Fibroblast of pulmonary artery (primary cell): ENCODE measurements at regions not wholly inside any gene's neighbourhood (a gene's known extent, or its start where the extent isn't known, plus 50 kb on each side); places are given as distances from the start of the nearest gene placed in this dataset.
A peak's percentile ranks its signal among the peaks of the same experiment; 100 is the strongest.

Source experiments
- DNase-seq: peaks from one replicate; pipeline ENCODE4 v3.0.0-alpha.2; 2010; ENCODE audit warnings: low read depth
- H3K4me3 ChIP-seq: replicated peaks from 2 replicates; pipeline ENCODE4 v1.5.1; 2011; ENCODE audit warnings: low read depth, mild to moderate bottlenecking, control low read depth, low read length, moderate library complexity
- CTCF ChIP-seq: IDR thresholded peaks from 2 replicates; pipeline ENCODE4 v1.5.1; 2011; ENCODE audit warnings: mild to moderate bottlenecking, control low read depth, low read length, inconsistent platforms; ENCODE audit errors: missing control alignments

DNA sequence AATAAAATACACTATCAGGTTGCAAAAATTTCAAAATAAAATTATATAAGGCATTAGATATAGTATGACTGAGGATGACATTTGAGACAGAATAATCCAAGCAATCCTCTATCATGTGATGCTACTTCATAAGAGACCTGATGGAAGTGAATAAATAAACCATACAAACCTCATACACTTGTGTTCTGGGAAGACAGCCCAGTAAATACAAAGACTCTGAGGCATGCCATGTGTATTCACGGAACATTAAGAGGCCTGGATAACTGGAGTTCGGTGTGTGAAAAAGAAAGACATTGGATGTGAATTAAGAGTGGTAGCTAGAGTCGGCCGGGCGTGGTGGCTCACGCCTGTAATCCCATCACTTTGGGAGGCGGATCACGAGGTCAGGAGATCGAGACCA is 364.2 kb downstream of the ADAM29 start:
- H3K4me3 ChIP-seq: no peak overlapping the region
- DNase-seq: no peak
- no peak for TF ChIP-seq CTCF

DNA sequence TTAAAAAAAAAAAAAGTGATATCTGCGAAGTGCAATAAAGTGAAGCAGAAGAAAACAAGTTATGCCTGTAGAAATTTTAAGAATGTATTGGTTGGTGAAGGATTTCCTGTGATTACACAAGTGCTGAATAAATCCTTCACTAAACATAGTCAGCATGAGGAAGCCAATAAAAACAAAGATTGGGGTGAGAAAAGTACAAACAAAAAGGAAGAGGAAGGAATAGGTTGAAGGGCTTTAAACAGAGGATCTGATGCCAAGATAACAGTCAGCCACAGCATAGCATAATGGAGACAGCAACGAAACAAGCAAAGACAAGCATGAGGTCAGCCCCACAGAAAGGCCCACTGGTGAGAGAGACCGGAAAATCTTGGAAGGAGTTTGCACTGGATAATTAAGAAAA is 372.2 kb downstream of the ADAM29 start:
- no peak overlapping the region for H3K4me3 ChIP-seq
- DNase-seq: peak; percentile 53
- TF ChIP-seq CTCF: no peak

GRCh38 chr4:175297965-175298565 is 379.9 kb downstream of the ADAM29 start:
- no peak overlapping the region for H3K4me3 ChIP-seq
- TF ChIP-seq CTCF: no peak
- DNase-seq: no peak

DNA sequence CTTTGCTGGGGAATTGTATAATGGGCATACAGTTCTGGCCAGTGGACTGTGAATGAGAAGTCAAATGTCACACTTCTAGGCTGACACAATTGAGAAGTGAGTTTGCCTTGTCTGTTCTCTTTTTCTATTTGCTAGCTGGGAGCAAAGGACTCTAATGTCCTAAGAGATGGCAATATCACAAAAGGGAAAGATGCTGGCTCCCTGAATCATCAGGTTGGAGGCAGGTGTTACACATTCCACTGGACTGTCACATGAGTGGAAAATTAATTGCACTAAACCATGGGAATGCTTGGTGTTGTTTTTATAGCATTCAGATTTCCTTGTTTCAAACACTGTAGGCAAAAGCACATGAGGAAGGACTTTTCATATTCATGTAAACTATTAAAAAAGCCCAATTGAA is 388.3 kb downstream of the ADAM29 start:
- TF ChIP-seq CTCF: no peak
- DNase-seq: no peak
- no peak overlapping the region for H3K4me3 ChIP-seq

DNA sequence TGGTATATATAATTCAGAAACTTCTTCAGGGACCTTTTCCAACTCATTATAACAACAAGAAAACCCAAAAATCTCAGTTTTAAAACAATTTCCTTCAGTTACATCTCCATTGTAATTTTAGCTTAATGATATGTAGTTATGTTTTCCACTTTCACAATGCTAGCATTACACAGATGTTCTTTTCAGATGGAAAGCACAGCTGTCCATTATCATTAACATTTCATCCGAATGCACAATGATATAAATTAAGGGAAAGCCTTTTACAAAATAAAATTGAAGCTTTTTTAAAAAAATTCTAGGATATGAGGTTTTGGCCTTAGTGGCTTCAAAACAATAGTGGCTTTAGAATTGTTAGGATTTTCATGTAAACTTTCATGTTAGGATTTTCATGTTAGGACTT is 389.2 kb downstream of the ADAM29 start:
- H3K4me3 ChIP-seq: no peak overlapping the region

GRCh38 chr4:175308236-175308635 is 390.1 kb downstream of the ADAM29 start:
- DNase-seq: peak; percentile 21
- no peak overlapping the region for H3K4me3 ChIP-seq
- no peak for TF ChIP-seq CTCF

More for the DNA sequence above, 389.2 kb downstream of the ADAM29 start:
- DNase-seq: no peak
- TF ChIP-seq CTCF: no peak

DNA sequence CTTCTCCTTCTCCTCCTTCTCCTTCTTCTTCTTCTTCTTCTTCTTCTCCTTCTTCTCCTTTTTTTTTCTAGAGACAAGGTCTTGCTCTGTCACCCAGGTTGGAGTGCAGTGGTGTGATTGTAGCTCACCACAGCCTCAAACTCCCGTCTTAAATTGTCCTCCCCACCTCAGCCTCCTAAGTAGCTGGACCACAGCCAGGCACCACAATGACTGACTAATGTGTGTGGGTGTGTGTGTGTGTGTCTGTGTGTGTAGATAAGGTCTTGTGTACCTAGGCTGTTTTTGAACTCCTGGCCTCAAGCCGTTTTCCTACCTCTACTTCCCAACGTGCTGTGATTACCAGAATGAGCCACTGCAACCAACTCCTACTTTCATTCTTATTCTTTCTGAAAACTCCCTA is 390.9 kb downstream of the ADAM29 start:
- TF ChIP-seq CTCF: no peak
- DNase-seq: peak; percentile 17
- H3K4me3 ChIP-seq: no peak overlapping the region
